Gastroesophageal sphincter (tissue), 4 donors: ENCODE measurements at regions not wholly inside any gene's neighbourhood (a gene's known extent, or its start where the extent isn't known, plus 50 kb on each side); places are given as distances from the start of the nearest gene placed in this dataset.

Source experiments
- ATAC-seq: fragments of 150-250 bp; one replicate; pipeline ENCODE4 v1.9.1; 2016; ENCODE audit warnings: mild to moderate bottlenecking, moderate library complexity
- H3K27ac ChIP-seq, 4 donors: fragments of 200-600 bp; sonication (generic) in 3 of 4; 1 replicate in 3 of 4; 2 replicates in 1 of 4; pipeline ENCODE4 v1.5.1; 2016 to 2019
- H3K27me3 ChIP-seq: fragments of 200-600 bp; sonication (generic); one replicate; pipeline ENCODE4 v1.5.1; 2019
- H3K36me3 ChIP-seq, 2 donors: fragments of 200-600 bp; sonication (generic); one replicate each; pipeline ENCODE4 v1.5.1; 2019; ENCODE audit warnings: control low read depth in 1 of 2
- H3K4me1 ChIP-seq, 3 donors: fragments of 200-600 bp; sonication (generic); 1 replicate in 2 of 3; 2 replicates in 1 of 3; pipeline ENCODE4 v1.5.1; 2016 to 2019; ENCODE audit warnings: control low read depth in 2 of 3
- H3K4me3 ChIP-seq, 2 donors: fragments of 200-600 bp; sonication (generic); one replicate each; pipeline ENCODE4 v1.5.1; 2019; ENCODE audit warnings: mild to moderate bottlenecking in 1 of 2, moderate library complexity in 1 of 2
- H3K9me3 ChIP-seq, 3 donors: fragments of 200-600 bp; sonication (generic); one replicate each; pipeline ENCODE4 v1.5.1; 2017 to 2019; ENCODE audit warnings: control low read depth in 2 of 3
- CTCF ChIP-seq, 4 experiments: fragments of 200-600 bp in 2 of 4; fragments of 450-650 bp in 2 of 4; sonication (generic) in 1 of 4; IDR thresholded peaks; one replicate each; pipeline ENCODE4 v1.5.1; 2017 to 2019; ENCODE audit warnings: antibody characterized with exemption in 4 of 4, mild to moderate bottlenecking in 2 of 4, moderate library complexity in 2 of 4
- EP300 ChIP-seq: sonication (generic); formaldehyde crosslinking; IDR thresholded peaks from one replicate; pipeline ENCODE4 v1.6.1; 2017; ENCODE audit warnings: antibody characterized with exemption, mild to moderate bottlenecking
- POLR2A ChIP-seq, 2 donors: fragments of 450-650 bp; IDR thresholded peaks; one replicate each; pipeline ENCODE4 v1.6.1; 2017; ENCODE audit warnings: antibody characterized with exemption in 2 of 2, mild to moderate bottlenecking in 2 of 2, moderate library complexity in 1 of 2
- POLR2AphosphoS5 ChIP-seq: sonication (generic); formaldehyde crosslinking; IDR thresholded peaks from one replicate; pipeline ENCODE4 v1.6.1; 2017; ENCODE audit warnings: antibody characterized with exemption
- WGBS, 2 donors: methylation state at CpG; one replicate each; pipeline ENCODE4 v1.1.5; 2018; ENCODE audit warnings: low coverage in 1 of 2; 5-methylcytosine and 5-hydroxymethylcytosine counted together

- Histone ChIP-seq H3K9me3 (no peaks in the 10 kb centered on the region), H3K27me3 (no peaks in the 10 kb centered on the region), H3K27ac (no peak overlapping the region), H3K36me3 (no peaks in the 10 kb centered on the region), H3K4me3 (no peak overlapping the region), H3K4me1 (peaks cover 0 to 10% (median 0%) of the 10 kb centered on the region in 3 donors)
- 45 to 73% methylated on average over 1 of the region's 1 CpG for WGBS, 2 donors
- TF ChIP-seq POLR2A (IDR thresholded peaks at IDR 0.05) (no peak), EP300 (no peak), CTCF (IDR thresholded peaks at IDR 0.05) (no peak), POLR2AphosphoS5 (no peak)
- ATAC-seq, result no peak
These were observed 380.1 kb upstream of the TUSC1 start for GRCh38 chr9:26058111-26058895.

GRCh38 chr9:26057050-26057449 is 378.8 kb upstream of the TUSC1 start:
- no peak for ATAC-seq
- Histone ChIP-seq H3K27me3 (no peaks in the 10 kb centered on the region), H3K9me3 (no peaks in the 10 kb centered on the region), H3K27ac (no peak overlapping the region), H3K36me3 (no peaks in the 10 kb centered on the region), H3K4me1 (peaks cover 0 to 10% (median 0%) of the 10 kb centered on the region in 3 donors), H3K4me3 (no peak overlapping the region)
- WGBS, 2 donors, result 11% methylated on average over 3 of the region's 3 CpGs
- no peak for TF ChIP-seq POLR2AphosphoS5
- no peak for TF ChIP-seq EP300
- no peak for TF ChIP-seq POLR2A (IDR thresholded peaks at IDR 0.05)
- TF ChIP-seq CTCF (IDR thresholded peaks at IDR 0.05), result no peak

GRCh38 chr9:26054600-26055520 is 376.6 kb upstream of the TUSC1 start:
- H3K27me3 ChIP-seq, result no peaks in the 10 kb centered on the region
- 95 to 100% methylated on average over 4 of the region's 4 CpGs for WGBS, 2 donors
- peaks cover 0 to 10% (median 0%) of the 10 kb centered on the region in 3 donors for H3K4me1 ChIP-seq
- no peak overlapping the region for H3K27ac ChIP-seq
- no peaks in the 10 kb centered on the region for H3K36me3 ChIP-seq
- no peak for TF ChIP-seq POLR2A (IDR thresholded peaks at IDR 0.05)
- TF ChIP-seq CTCF (IDR thresholded peaks at IDR 0.05), result no peak
- TF ChIP-seq POLR2AphosphoS5, result no peak
- TF ChIP-seq EP300, result no peak
- H3K4me3 ChIP-seq, result no peak overlapping the region
- no peak for ATAC-seq
- no peaks in the 10 kb centered on the region for H3K9me3 ChIP-seq

- TF ChIP-seq POLR2A (IDR thresholded peaks at IDR 0.05), result no peak
- WGBS, 2 donors, result 77 to 81% methylated on average over 2 to 3 of the region's 3 CpGs
- no peak for ATAC-seq
- Histone ChIP-seq H3K27ac (no peak overlapping the region), H3K4me3 (no peak overlapping the region), H3K36me3 (no peaks in the 10 kb centered on the region), H3K9me3 (no peaks in the 10 kb centered on the region), H3K4me1 (peaks cover 0 to 10% (median 0%) of the 10 kb centered on the region in 3 donors), H3K27me3 (no peaks in the 10 kb centered on the region)
These were observed 375.7 kb upstream of the TUSC1 start for GRCh38 chr9:26053954-26054353.

GRCh38 chr9:26043431-26043830 is 365.2 kb upstream of the TUSC1 start:
- 100% methylated on average over 1 of the region's 1 CpG; no CpG with 5 or more reads in 1 of the 2 donors for WGBS, 2 donors
- Histone ChIP-seq H3K9me3 (peaks cover 0 to 11% (median 0%) of the 10 kb centered on the region in 3 donors), H3K27ac (no peak overlapping the region), H3K36me3 (no peaks in the 10 kb centered on the region), H3K27me3 (no peaks in the 10 kb centered on the region), H3K4me1 (no peaks in the 10 kb centered on the region), H3K4me3 (no peak overlapping the region)
- no peak for ATAC-seq
- TF ChIP-seq POLR2A (IDR thresholded peaks at IDR 0.05), result no peak
- no peak for TF ChIP-seq EP300
- no peak for TF ChIP-seq POLR2AphosphoS5
- TF ChIP-seq CTCF (IDR thresholded peaks at IDR 0.05), result no peak
